K562 (cell line): ENCODE measurements at regions not wholly inside any gene's neighbourhood (a gene's known extent, or its start where the extent isn't known, plus 50 kb on each side); places are given as distances from the start of the nearest gene placed in this dataset.

Source experiments
- BCOR ChIP-seq: fragments of 450-650 bp; IDR thresholded peaks from 2 replicates; pipeline ENCODE4 v1.6.1; 2016
- BMI1 ChIP-seq: fragments of 150-350 bp; IDR thresholded peaks from 2 replicates; pipeline ENCODE4 v1.6.1; 2014; ENCODE audit warnings: low read length
- BRD9 ChIP-seq: fragments of 450-650 bp; IDR thresholded peaks from 2 replicates; pipeline ENCODE4 v1.6.1; 2018; ENCODE audit warnings: low read depth; ENCODE audit not compliant: partially characterized antibody
- CBX1 ChIP-seq: sonication (generic); IDR thresholded peaks from 2 replicates; pipeline ENCODE4 v1.6.1; 2016; ENCODE audit warnings: antibody characterized with exemption, low read depth, mild to moderate bottlenecking
- CXXC5 ChIP-seq: fragments of 250-450 bp; sonication (Bioruptor Pico); IDR thresholded peaks from 2 replicates; pipeline ENCODE4 v1.8.0; 2022; ENCODE audit warnings: inconsistent platforms, mild to moderate bottlenecking, moderate library complexity
- EHMT2 ChIP-seq: fragments of 450-650 bp; IDR thresholded peaks from 2 replicates; pipeline ENCODE4 v1.6.1; 2018; ENCODE audit warnings: antibody characterized with exemption
- FOXM1 ChIP-seq, 2 experiments: fragments of 450-650 bp in 1 of 2; sonication (generic) in 1 of 2; formaldehyde crosslinking in 1 of 2; IDR thresholded peaks; 2 replicates each; pipeline versions ENCODE4 v1.6.1 to v1.9.0; 2017 to 2022; ENCODE audit warnings: low read depth in 2 of 2, mild to moderate bottlenecking in 2 of 2, missing genetic modification reagents in 1 of 2, moderate library complexity in 1 of 2
- GTF2E2 ChIP-seq: fragments of 200-800 bp; sonication (Bioruptor generic); IDR thresholded peaks from 2 replicates; pipeline ENCODE4 v1.6.1; 2016; ENCODE audit warnings: missing genetic modification characterization, missing compliant biosample characterization
- LCOR ChIP-seq: sonication (generic); formaldehyde crosslinking; IDR thresholded peaks from 2 replicates; pipeline ENCODE4 v1.8.0; 2022; ENCODE audit warnings: mild to moderate bottlenecking, missing genetic modification reagents
- MCM5 ChIP-seq: fragments of 450-650 bp; IDR thresholded peaks from 2 replicates; pipeline ENCODE4 v1.6.1; 2016; ENCODE audit warnings: low read depth
- MCM7 ChIP-seq, 2 experiments: fragments of 450-650 bp; IDR thresholded peaks; 2 replicates each; pipeline ENCODE4 v1.6.1; 2016 to 2018
- MEF2A ChIP-seq: IDR thresholded peaks from 2 replicates; pipeline ENCODE4 v1.6.1; 2011; ENCODE audit warnings: low read depth, mild to moderate bottlenecking, low read length, moderate library complexity; ENCODE audit not compliant: control insufficient read depth
- NCOA4 ChIP-seq: fragments of 450-650 bp; IDR thresholded peaks from 2 replicates; pipeline ENCODE4 v1.6.1; 2018; ENCODE audit warnings: mild to moderate bottlenecking; ENCODE audit not compliant: partially characterized antibody
- PHTF2 ChIP-seq: fragments of 250-450 bp; sonication (Bioruptor Pico); IDR thresholded peaks from 2 replicates; pipeline ENCODE4 v1.5.0; 2021; ENCODE audit warnings: mild to moderate bottlenecking
- PKNOX1 ChIP-seq: fragments of 450-650 bp; IDR thresholded peaks from 2 replicates; pipeline ENCODE4 v1.6.1; 2016
- RBFOX2 ChIP-seq: fragments of 200-400 bp; formaldehyde crosslinking; IDR thresholded peaks from 2 replicates; pipeline ENCODE4 v1.6.1; 2017; ENCODE audit warnings: low read depth, mild to moderate bottlenecking, low read length, moderate library complexity
- SLC30A9 ChIP-seq: fragments of 250-450 bp; sonication (Bioruptor Pico); IDR thresholded peaks from 2 replicates; pipeline ENCODE4 v1.8.0; 2022; ENCODE audit warnings: mild to moderate bottlenecking, moderate library complexity
- SPI1 ChIP-seq: IDR thresholded peaks from 2 replicates; pipeline ENCODE4 v1.6.1; 2011; ENCODE audit warnings: low read depth, low read length, control low read depth, borderline replicate concordance
- SRF ChIP-seq, 2 experiments: fragments of 250-450, 450-650 bp in 1 of 2; sonication (Bioruptor Pico) in 1 of 2; sonication (generic) in 1 of 2; formaldehyde crosslinking; IDR thresholded peaks; 2 replicates each; pipeline versions ENCODE4 v1.5.0 to v1.5.1; 2020 to 2022; ENCODE audit warnings: mild to moderate bottlenecking in 1 of 2, missing genetic modification reagents in 1 of 2
- STAG1 ChIP-seq: sonication (generic); formaldehyde crosslinking; IDR thresholded peaks from 2 replicates; pipeline ENCODE4 v1.5.0; 2020; ENCODE audit warnings: missing genetic modification reagents, borderline replicate concordance
- TCF7L2 ChIP-seq: fragments of 150-350 bp; IDR thresholded peaks from 2 replicates; pipeline ENCODE4 v1.6.1; 2016; ENCODE audit warnings: low read depth, mild to moderate bottlenecking, low read length, moderate library complexity
- ZBTB11 ChIP-seq, 3 experiments: fragments of 200-800 bp in 1 of 3; fragments of 250-450 bp in 1 of 3; fragments of 450-650 bp in 1 of 3; sonication (Bioruptor Pico) in 1 of 3; sonication (Bioruptor generic) in 1 of 3; formaldehyde crosslinking in 1 of 3; IDR thresholded peaks; 2 replicates each; pipeline versions ENCODE4 v1.6.1 to v1.8.0; 2016 to 2022; ENCODE audit warnings: mild to moderate bottlenecking in 2 of 3, missing genetic modification characterization in 2 of 3, missing compliant biosample characterization in 1 of 3, moderate library complexity in 1 of 3
- ZBTB17 ChIP-seq: fragments of 450-650 bp; formaldehyde crosslinking; IDR thresholded peaks from 2 replicates; pipeline ENCODE4 v1.4.0; 2020; ENCODE audit warnings: mild to moderate bottlenecking
- ZEB2 ChIP-seq: fragments of 450-650 bp; IDR thresholded peaks from 2 replicates; pipeline ENCODE4 v1.6.1; 2016
- ZNF282 ChIP-seq: sonication (generic); formaldehyde crosslinking; IDR thresholded peaks from 2 replicates; pipeline ENCODE4 v1.8.1; 2023; ENCODE audit warnings: missing genetic modification reagents
- ZNF408 ChIP-seq: fragments of 250-450 bp; sonication (Bioruptor Pico); IDR thresholded peaks from 2 replicates; pipeline ENCODE4 v1.4.0; 2020; ENCODE audit warnings: low read depth, mild to moderate bottlenecking, moderate library complexity
- ZNF444 ChIP-seq: fragments of 250-450 bp; sonication (Bioruptor Pico); IDR thresholded peaks from 2 replicates; pipeline ENCODE4 v1.4.0; 2020; ENCODE audit warnings: mild to moderate bottlenecking, moderate library complexity
- ZNF584 ChIP-seq: fragments of 200-800 bp; sonication (Bioruptor generic); IDR thresholded peaks from 2 replicates; pipeline ENCODE4 v1.6.1; 2016; ENCODE audit warnings: low read depth, mild to moderate bottlenecking, missing genetic modification characterization, missing compliant biosample characterization
- TF ChIP-seq, protein P1 (sequence below): fragments of 250-450 bp; sonication (Bioruptor Pico); IDR thresholded peaks from 2 replicates; pipeline ENCODE4 v1.8.0; 2022; ENCODE audit warnings: moderate library complexity, mild to moderate bottlenecking, inconsistent platforms

GRCh38 chr11:69397732-69398131 is 83.7 kb upstream of the LINC01488 start (continued):
- TF ChIP-seq ZEB2 (no peak), GTF2E2 (tag) (no peak), CXXC5 (CRISPR knock-in tag) (no peak), SLC30A9 (CRISPR knock-in tag) (no peak), CBX1 (peak; percentile 47; the same call in 1 of the 2 replicates), SRF (CRISPR knock-in tag; IDR thresholded peaks at IDR 0.05) (no peak), FOXM1 (IDR thresholded peaks at IDR 0.05; ENCODE audit: low read depth) (no peak), FOXM1 (CRISPR knock-in tag; IDR thresholded peaks at IDR 0.05; ENCODE audit: low read depth) (no peak), BMI1 (no peak), MCM7 (IDR thresholded peaks at IDR 0.05) (no peak), PHTF2 (CRISPR knock-in tag) (no peak), EHMT2 (no peak), BRD9 (no peak), ZBTB17 (CRISPR knock-in tag) (no peak), SPI1 (no peak), NCOA4 (no peak), STAG1 (no peak), MEF2A (no peak), MCM5 (no peak), ZNF408 (no peak), PKNOX1 (no peak), LCOR (no peak), ZBTB11 (CRISPR knock-in tag; IDR thresholded peaks at IDR 0.05) (no peak), BCOR (peak; percentile 97), TCF7L2 (no peak), ZNF444 (CRISPR knock-in tag) (no peak), ZNF282 (CRISPR knock-in tag) (no peak), RBFOX2 (no peak), ZNF584 (CRISPR knock-in tag) (no peak)
- TF ChIP-seq, protein P1, sequence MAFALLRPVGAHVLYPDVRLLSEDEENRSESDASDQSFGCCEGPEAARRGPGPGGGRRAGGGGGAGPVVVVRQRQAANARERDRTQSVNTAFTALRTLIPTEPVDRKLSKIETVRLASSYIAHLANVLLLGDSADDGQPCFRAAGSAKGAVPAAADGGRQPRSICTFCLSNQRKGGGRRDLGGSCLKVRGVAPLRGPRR = no peak
